HFF-Myc (cell line): ENCODE measurements at regions not wholly inside any gene's neighbourhood (a gene's known extent, or its start where the extent isn't known, plus 50 kb on each side); places are given as distances from the start of the nearest gene placed in this dataset.

ENCODE experiments used
- DNase-seq: peaks from one replicate; pipeline ENCODE4 v3.0.0-alpha.2; 2011; ENCODE audit warnings: low read depth; ENCODE audit errors: extremely low read depth
- H3K4me3 ChIP-seq: replicated peaks from 2 replicates; pipeline ENCODE4 v1.5.1; 2011; ENCODE audit warnings: low read depth, mild to moderate bottlenecking, control low read depth, low read length
- TF ChIP-seq, protein P1 (sequence below): IDR thresholded peaks from 2 replicates; pipeline ENCODE4 v1.5.1; 2012; ENCODE audit warnings: mild to moderate bottlenecking, low read depth, low read length, control low read depth; ENCODE audit errors: missing control alignments

DNA sequence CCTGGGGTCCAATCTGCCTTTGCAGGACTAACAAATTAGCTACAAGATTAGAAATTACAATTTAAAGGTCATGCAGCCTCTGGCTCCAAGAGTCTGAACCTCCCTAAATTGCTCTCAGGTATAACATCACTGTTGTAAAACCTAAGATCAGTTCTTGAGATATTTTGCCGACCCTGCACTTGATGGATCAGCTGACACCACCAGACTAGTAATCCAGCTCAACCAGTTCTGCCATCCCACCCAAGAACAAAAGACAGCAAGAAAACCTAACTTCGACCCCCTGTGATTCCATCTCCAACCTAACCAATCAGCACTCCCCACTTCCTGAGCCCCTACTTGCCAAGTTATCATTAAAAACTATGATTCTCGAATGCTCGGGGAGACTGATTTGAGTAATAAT lies 323.0 kb upstream of the BOD1L1 start:
- TF ChIP-seq, protein P1, sequence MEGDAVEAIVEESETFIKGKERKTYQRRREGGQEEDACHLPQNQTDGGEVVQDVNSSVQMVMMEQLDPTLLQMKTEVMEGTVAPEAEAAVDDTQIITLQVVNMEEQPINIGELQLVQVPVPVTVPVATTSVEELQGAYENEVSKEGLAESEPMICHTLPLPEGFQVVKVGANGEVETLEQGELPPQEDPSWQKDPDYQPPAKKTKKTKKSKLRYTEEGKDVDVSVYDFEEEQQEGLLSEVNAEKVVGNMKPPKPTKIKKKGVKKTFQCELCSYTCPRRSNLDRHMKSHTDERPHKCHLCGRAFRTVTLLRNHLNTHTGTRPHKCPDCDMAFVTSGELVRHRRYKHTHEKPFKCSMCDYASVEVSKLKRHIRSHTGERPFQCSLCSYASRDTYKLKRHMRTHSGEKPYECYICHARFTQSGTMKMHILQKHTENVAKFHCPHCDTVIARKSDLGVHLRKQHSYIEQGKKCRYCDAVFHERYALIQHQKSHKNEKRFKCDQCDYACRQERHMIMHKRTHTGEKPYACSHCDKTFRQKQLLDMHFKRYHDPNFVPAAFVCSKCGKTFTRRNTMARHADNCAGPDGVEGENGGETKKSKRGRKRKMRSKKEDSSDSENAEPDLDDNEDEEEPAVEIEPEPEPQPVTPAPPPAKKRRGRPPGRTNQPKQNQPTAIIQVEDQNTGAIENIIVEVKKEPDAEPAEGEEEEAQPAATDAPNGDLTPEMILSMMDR: no peak
- no peak for DNase-seq
- H3K4me3 ChIP-seq: no peak overlapping the region

- TF ChIP-seq, protein P1: no peak
- no peak for DNase-seq
- no peak overlapping the region for H3K4me3 ChIP-seq
Measured at GRCh38 chr4:13953083-13953482, 325.6 kb upstream of the BOD1L1 start.

DNA sequence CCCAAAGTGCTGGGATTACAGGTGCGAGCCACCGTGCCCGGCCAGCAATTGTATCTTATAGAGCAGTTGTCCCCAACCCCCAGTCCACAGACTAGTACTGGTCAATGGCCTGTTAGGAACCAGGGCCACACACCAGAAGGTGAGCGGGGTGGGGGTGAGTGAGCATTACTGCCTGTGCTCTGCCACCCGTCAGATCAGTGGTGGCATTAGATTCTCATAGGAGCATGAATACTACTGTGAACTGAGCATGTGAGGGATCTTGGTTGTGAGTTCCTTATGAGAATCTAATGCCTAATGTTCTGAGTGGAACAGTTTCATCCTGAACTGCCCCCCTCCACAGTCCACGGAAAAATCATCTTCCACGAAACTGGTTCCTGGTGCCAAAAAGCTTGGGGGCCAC lies 328.0 kb upstream of the BOD1L1 start:
- TF ChIP-seq, protein P1: no peak
- no peak overlapping the region for H3K4me3 ChIP-seq
- no peak for DNase-seq

DNA sequence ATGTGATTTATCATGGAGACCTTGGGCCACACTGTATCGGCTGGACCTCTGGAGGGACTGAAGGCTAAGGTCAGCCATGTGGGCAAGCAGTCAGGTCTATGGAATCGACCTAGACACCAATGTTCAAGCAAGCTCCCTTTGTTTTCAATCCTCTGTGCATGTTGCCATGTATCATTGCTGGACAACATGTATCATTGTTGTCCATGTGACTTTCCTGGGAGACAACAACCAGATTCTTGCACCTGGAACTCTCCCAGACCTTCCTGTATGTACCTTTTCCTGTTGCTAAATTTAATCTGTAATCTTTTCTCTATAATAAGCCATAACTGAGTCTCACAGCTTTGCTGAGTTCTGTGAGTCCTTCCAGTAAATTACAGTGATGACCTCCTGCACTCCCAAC lies 329.4 kb upstream of the BOD1L1 start:
- TF ChIP-seq, protein P1: no peak
- H3K4me3 ChIP-seq: no peak overlapping the region
- DNase-seq: no peak

DNA sequence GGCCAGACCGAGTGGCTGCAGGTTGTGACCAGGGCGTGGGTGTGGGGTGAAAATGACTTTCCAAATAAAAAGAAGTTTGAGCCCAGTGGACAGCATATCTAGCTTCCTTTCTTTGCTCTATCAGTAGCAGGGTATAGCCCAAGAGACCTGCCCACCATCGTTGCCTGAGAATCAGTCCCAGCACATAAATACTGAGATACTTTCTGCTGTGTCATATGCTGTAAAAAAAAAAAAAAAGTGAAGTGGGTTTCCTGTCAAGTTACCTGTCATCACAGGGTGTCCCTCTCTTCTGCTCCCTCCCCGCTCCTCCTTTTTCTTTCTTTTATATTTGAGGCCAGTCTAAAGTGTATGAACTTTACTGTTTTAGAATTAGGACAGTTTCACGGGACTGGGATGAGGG lies 330.3 kb upstream of the BOD1L1 start:
- DNase-seq: no peak
- H3K4me3 ChIP-seq: no peak overlapping the region

DNA sequence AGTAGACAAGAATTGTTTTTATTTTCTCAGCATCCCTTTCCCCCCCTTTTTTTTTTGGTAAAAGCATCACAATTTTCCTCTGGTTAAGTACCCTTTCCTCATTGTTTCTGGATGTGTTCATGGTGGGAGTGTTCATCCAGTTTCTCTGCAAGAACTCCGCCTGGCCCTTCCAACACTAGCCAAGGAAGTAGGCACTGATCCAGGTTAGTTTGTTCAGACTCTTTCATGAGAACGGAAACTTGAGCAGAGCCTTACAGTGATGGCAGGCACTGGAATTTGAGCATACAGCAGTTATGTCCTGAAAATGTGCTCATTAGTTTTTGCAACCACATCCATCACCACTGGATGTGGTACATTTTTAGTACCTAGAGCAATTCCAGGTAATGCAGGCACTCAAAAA lies 336.1 kb upstream of the BOD1L1 start:
- TF ChIP-seq, protein P1: no peak
- DNase-seq: no peak
- no peak overlapping the region for H3K4me3 ChIP-seq

More for the DNA sequence above, 330.3 kb upstream of the BOD1L1 start:
- TF ChIP-seq, protein P1: no peak
